ENCODE measurements at regions not wholly inside any gene's neighbourhood (a gene's known extent, or its start where the extent isn't known, plus 50 kb on each side); places are given as distances from the start of the nearest gene placed in this dataset.
"Not testable (repeated sequence)": the region's sequence is repeated elsewhere in the genome, so short reads cannot be mapped to it uniquely, and the experiment has no call there.

GRCh38 chr7:113207441-113207840, 89.1 kb upstream of the SMIM30 start:
- no peak for DNase-seq

GRCh38 chr7:113204415-113204814, 86.1 kb upstream of the SMIM30 start:
- DNase-seq = no peak

GRCh38 chr7:113202284-113202683, 83.9 kb upstream of the SMIM30 start:
- DNase-seq = no peak

- no peak for DNase-seq
Measured at GRCh38 chr7:113200281-113200680, 81.9 kb upstream of the SMIM30 start.

GRCh38 chr7:113199841-113200240, 81.5 kb upstream of the SMIM30 start:
- no peak for DNase-seq

GRCh38 chr7:113199136-113199535, 80.8 kb upstream of the SMIM30 start:
- DNase-seq = no peak

GRCh38 chr7:113198226-113198625, 79.9 kb upstream of the SMIM30 start:
- no peak for DNase-seq

- DNase-seq = no peak
Measured at GRCh38 chr7:113197274-113197673, 78.9 kb upstream of the SMIM30 start.

GRCh38 chr7:113188396-113188795, 70.0 kb upstream of the SMIM30 start:
- DNase-seq = no peak

- no peak for DNase-seq
Measured at GRCh38 chr7:113179313-113179712, 61.0 kb upstream of the SMIM30 start.

GRCh38 chr7:113176836-113177235, 58.5 kb upstream of the SMIM30 start:
- no peak for DNase-seq

GRCh38 chr7:113176180-113176579, 57.8 kb upstream of the SMIM30 start:
- not testable (repeated sequence) for DNase-seq

GRCh38 chr7:113175525-113176104, 57.3 kb upstream of the SMIM30 start:
- DNase-seq = no peak

- DNase-seq = no peak
Measured at GRCh38 chr7:113172726-113173125, 54.4 kb upstream of the SMIM30 start.

- no peak for DNase-seq
Measured at GRCh38 chr7:113170591-113170990, 52.2 kb upstream of the SMIM30 start.
